ENCODE measurements at regions not wholly inside any gene's neighbourhood (a gene's known extent, or its start where the extent isn't known, plus 50 kb on each side); places are given as distances from the start of the nearest gene placed in this dataset.

DNA sequence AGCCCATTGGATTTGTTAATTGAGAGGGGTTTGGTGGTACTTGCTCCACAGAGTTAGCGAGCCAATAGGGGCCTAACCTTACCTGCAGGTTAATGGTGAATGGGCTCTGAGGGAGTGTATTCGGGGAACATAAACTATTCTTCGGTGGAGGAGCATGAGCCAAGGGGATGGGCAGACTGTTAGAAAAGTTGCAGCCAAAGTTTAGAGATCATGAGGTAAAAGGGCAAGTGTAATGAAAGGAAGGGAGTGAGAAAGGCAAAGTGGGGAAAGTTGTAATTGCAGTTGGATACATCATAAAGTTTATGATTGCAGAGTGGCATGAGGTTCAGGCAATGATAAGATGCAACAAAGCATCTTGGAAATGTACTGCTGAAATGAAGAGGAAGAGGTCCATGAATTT lies 142.1 kb upstream of the TBX18 start:
- TF ChIP-seq POLR2AphosphoS5 (IDR thresholded peaks at IDR 0.05; ENCODE audit: low read depth, low read length): no peak
- TF ChIP-seq, protein P1, sequence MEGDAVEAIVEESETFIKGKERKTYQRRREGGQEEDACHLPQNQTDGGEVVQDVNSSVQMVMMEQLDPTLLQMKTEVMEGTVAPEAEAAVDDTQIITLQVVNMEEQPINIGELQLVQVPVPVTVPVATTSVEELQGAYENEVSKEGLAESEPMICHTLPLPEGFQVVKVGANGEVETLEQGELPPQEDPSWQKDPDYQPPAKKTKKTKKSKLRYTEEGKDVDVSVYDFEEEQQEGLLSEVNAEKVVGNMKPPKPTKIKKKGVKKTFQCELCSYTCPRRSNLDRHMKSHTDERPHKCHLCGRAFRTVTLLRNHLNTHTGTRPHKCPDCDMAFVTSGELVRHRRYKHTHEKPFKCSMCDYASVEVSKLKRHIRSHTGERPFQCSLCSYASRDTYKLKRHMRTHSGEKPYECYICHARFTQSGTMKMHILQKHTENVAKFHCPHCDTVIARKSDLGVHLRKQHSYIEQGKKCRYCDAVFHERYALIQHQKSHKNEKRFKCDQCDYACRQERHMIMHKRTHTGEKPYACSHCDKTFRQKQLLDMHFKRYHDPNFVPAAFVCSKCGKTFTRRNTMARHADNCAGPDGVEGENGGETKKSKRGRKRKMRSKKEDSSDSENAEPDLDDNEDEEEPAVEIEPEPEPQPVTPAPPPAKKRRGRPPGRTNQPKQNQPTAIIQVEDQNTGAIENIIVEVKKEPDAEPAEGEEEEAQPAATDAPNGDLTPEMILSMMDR (IDR thresholded peaks at IDR 0.05): no peak
- TF ChIP-seq, protein P2, sequence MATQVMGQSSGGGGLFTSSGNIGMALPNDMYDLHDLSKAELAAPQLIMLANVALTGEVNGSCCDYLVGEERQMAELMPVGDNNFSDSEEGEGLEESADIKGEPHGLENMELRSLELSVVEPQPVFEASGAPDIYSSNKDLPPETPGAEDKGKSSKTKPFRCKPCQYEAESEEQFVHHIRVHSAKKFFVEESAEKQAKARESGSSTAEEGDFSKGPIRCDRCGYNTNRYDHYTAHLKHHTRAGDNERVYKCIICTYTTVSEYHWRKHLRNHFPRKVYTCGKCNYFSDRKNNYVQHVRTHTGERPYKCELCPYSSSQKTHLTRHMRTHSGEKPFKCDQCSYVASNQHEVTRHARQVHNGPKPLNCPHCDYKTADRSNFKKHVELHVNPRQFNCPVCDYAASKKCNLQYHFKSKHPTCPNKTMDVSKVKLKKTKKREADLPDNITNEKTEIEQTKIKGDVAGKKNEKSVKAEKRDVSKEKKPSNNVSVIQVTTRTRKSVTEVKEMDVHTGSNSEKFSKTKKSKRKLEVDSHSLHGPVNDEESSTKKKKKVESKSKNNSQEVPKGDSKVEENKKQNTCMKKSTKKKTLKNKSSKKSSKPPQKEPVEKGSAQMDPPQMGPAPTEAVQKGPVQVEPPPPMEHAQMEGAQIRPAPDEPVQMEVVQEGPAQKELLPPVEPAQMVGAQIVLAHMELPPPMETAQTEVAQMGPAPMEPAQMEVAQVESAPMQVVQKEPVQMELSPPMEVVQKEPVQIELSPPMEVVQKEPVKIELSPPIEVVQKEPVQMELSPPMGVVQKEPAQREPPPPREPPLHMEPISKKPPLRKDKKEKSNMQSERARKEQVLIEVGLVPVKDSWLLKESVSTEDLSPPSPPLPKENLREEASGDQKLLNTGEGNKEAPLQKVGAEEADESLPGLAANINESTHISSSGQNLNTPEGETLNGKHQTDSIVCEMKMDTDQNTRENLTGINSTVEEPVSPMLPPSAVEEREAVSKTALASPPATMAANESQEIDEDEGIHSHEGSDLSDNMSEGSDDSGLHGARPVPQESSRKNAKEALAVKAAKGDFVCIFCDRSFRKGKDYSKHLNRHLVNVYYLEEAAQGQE (IDR thresholded peaks at IDR 0.05; ENCODE audit: insufficient read depth in 1 of 2, low read depth in 2 of 2, low read length in 1 of 2): no peak
- TF ChIP-seq SIN3A (IDR thresholded peaks at IDR 0.05; ENCODE audit: borderline replicate concordance, insufficient read depth, low read depth, low read length): no peak
- TF ChIP-seq TCF7L2 (IDR thresholded peaks at IDR 0.05; ENCODE audit: low read depth, low read length): no peak
